PC-9 (cell line): ENCODE measurements at regions not wholly inside any gene's neighbourhood (a gene's known extent, or its start where the extent isn't known, plus 50 kb on each side); places are given as distances from the start of the nearest gene placed in this dataset.

ENCODE experiments used
- BruUV-seq: library from RNA; stranded (reverse); fragments of 400-500 nt; replicated peaks from 2 replicates; lab custom pipeline; 2021; lab: Mats Ljungman, UMichigan
- CTCF ChIA-PET: fragments of 300-600 bp; sonication (Branson Sonifier 250); formaldehyde crosslinking; loops from one replicate; lab custom pipeline; 2022; ENCODE audit warnings: antibody characterized with exemption; lab: Charles Lee
- POLR2A ChIA-PET: fragments of 300-600 bp; sonication (Branson Sonifier 250); formaldehyde crosslinking; loops from one replicate; lab custom pipeline; 2022; ENCODE audit warnings: antibody characterized with exemption; ENCODE audit not compliant: unreplicated experiment; lab: Charles Lee
- DNase-seq, 2 experiments: peaks; one replicate each; pipeline versions ENCODE4 v3.0.0 to v3.0.0-alpha.2; 2015 to 2022; ENCODE audit warnings: mixed read lengths in 1 of 2
- H2AFZ ChIP-seq: fragments of 200-600 bp; sonication (generic); 2 replicates; pipeline ENCODE4 v1.8.1; 2017; ENCODE audit warnings: antibody characterized with exemption
- H3F3A ChIP-seq: fragments of 200-600 bp; sonication (generic); 2 replicates; pipeline ENCODE4 v1.8.1; 2017; ENCODE audit warnings: antibody characterized with exemption, mild to moderate bottlenecking, low read depth; ENCODE audit not compliant: insufficient read depth
- H3K27ac ChIP-seq: fragments of 200-600 bp; sonication (generic); 2 replicates; pipeline ENCODE4 v1.6.1; 2016; ENCODE audit warnings: mixed run types
- H3K27me3 ChIP-seq: fragments of 200-600 bp; sonication (generic); 2 replicates; pipeline ENCODE4 v1.6.1; 2016; ENCODE audit warnings: low read depth, mixed run types; ENCODE audit not compliant: insufficient read depth
- H3K36me3 ChIP-seq: fragments of 200-600 bp; sonication (generic); 2 replicates; pipeline ENCODE4 v1.6.1; 2016; ENCODE audit warnings: low read depth, mixed run types
- H3K4me1 ChIP-seq: fragments of 200-600 bp; sonication (generic); replicated peaks from 2 replicates; pipeline ENCODE4 v1.6.1; 2016; ENCODE audit warnings: mixed run types; ENCODE audit not compliant: insufficient read depth
- H3K4me2 ChIP-seq: fragments of 200-600 bp; sonication (generic); 2 replicates; pipeline ENCODE4 v1.6.1; 2017; ENCODE audit warnings: mixed run types
- H3K4me3 ChIP-seq: fragments of 200-600 bp; sonication (generic); 2 replicates; pipeline ENCODE4 v1.6.1; 2016; ENCODE audit warnings: mixed run types
- H3K79me2 ChIP-seq: fragments of 200-600 bp; sonication (generic); 2 replicates; pipeline ENCODE4 v1.6.1; 2017; ENCODE audit warnings: low read depth, mixed run types
- H3K9me2 ChIP-seq: fragments of 200-600 bp; sonication (generic); 2 replicates; pipeline ENCODE4 v1.8.1; 2017; ENCODE audit warnings: mild to moderate bottlenecking; ENCODE audit not compliant: insufficient read depth
- H3K9me3 ChIP-seq: fragments of 200-600 bp; sonication (generic); 2 replicates; pipeline ENCODE4 v1.8.1; 2016; ENCODE audit warnings: low read depth; ENCODE audit not compliant: insufficient read depth
- H4K20me1 ChIP-seq: fragments of 200-600 bp; sonication (generic); 2 replicates; pipeline ENCODE4 v1.8.1; 2017; ENCODE audit not compliant: insufficient read depth
- EZH2 ChIP-seq: fragments of 200-600 bp; sonication (generic); IDR thresholded peaks from 2 replicates; pipeline ENCODE4 v1.8.0; 2017; ENCODE audit warnings: antibody characterized with exemption, low read depth
- intact Hi-C: fragments of 100-400 bp; cut with micrococcal nuclease; formaldehyde crosslinking; loops from one replicate; pipeline ENCODE4 v1.10.0; 2022; ENCODE audit not compliant: unreplicated experiment
- TF ChIP-seq, protein P1 (sequence below): fragments of 200-600 bp; sonication (generic); conservative IDR thresholded peaks from 2 replicates; pipeline ENCODE4 v1.6.1; 2017; ENCODE audit warnings: mixed run types, antibody characterized with exemption, mild to moderate bottlenecking, moderate library complexity

DNA sequence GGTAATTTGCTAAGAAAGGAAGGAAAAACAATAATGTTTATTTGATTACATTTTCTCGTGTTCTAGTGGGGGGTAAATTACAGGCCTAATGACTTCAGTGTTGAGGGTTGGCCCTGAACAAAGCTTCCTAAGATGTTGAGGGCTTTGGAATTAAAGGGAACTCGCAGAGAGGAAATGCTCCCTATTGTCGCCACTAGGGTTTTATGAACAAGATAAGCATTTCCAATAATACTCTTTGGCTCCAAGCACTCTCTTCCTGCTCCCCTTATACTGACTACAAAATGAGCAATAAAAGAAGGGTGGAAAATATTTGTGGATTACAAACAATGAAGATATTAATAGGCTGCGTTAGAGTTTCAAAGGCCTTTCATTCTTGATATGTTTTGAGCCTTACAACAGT, 363.6 kb downstream of the HS3ST3B1 start:
- H3K36me3 ChIP-seq, result no peaks in the 10 kb centered on the region
- no peaks in the 10 kb centered on the region for H4K20me1 ChIP-seq
- intact Hi-C loops, result no loop called here
- H3K9me3 ChIP-seq, result no peaks in the 10 kb centered on the region
- TF ChIP-seq, protein P1, sequence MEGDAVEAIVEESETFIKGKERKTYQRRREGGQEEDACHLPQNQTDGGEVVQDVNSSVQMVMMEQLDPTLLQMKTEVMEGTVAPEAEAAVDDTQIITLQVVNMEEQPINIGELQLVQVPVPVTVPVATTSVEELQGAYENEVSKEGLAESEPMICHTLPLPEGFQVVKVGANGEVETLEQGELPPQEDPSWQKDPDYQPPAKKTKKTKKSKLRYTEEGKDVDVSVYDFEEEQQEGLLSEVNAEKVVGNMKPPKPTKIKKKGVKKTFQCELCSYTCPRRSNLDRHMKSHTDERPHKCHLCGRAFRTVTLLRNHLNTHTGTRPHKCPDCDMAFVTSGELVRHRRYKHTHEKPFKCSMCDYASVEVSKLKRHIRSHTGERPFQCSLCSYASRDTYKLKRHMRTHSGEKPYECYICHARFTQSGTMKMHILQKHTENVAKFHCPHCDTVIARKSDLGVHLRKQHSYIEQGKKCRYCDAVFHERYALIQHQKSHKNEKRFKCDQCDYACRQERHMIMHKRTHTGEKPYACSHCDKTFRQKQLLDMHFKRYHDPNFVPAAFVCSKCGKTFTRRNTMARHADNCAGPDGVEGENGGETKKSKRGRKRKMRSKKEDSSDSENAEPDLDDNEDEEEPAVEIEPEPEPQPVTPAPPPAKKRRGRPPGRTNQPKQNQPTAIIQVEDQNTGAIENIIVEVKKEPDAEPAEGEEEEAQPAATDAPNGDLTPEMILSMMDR, result no peak
- no peak for TF ChIP-seq EZH2
- no TSS peak for BruUV-seq
- H3K4me3 ChIP-seq, result no peak overlapping the region
- no peak overlapping the region for H2AFZ ChIP-seq
- H3K9me2 ChIP-seq, result no peaks in the 10 kb centered on the region
- DNase-seq, result no peak
- H3F3A ChIP-seq, result no peaks in the 10 kb centered on the region
- no peak overlapping the region for H3K27ac ChIP-seq
- ChIA-PET POLR2A (no interaction called here), CTCF (no interaction called here)
- no peaks in the 10 kb centered on the region for H3K4me1 ChIP-seq
- 0 out of 2 replicates have a peak, but pooled peaks cover 5% of the 10 kb centered on the region for H3K27me3 ChIP-seq
- H3K4me2 ChIP-seq, result no peak overlapping the region
- no peaks in the 10 kb centered on the region for H3K79me2 ChIP-seq

DNA sequence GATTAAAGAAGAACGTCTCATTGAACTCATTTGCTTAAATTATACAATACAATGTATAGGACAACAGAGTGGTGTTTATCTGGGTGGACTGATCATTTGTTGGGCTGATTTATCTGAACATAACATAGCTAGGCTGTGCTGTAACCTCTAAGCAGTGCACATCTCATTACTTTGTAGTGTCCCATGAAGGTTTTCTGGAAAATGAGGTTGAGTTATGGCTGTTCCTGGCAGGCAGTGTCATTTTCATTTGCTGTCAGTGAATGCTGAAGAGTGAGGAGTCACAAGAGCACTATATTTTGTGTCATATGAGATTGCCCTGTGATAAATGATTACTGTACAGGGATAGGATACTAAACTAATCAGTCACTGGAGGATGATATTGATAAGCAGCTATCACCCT, 340.2 kb downstream of the HS3ST3B1 start:
- no peaks in the 10 kb centered on the region for H4K20me1 ChIP-seq
- POLR2A ChIA-PET, result no interaction called here
- no peaks in the 10 kb centered on the region for H3K27me3 ChIP-seq
- no peaks in the 10 kb centered on the region for H3K4me1 ChIP-seq
- H3K79me2 ChIP-seq, result no peaks in the 10 kb centered on the region
- H3F3A ChIP-seq, result no peaks in the 10 kb centered on the region
- BruUV-seq, result no TSS peak
- TF ChIP-seq, protein P1, result no peak
- TF ChIP-seq EZH2, result no peak
- no peaks in the 10 kb centered on the region for H3K9me2 ChIP-seq
- no peak overlapping the region for H3K4me2 ChIP-seq
- H3K9me3 ChIP-seq, result no peaks in the 10 kb centered on the region
- H3K4me3 ChIP-seq, result no peak overlapping the region
- H3K27ac ChIP-seq, result no peak overlapping the region
- DNase-seq, result no peak
- no peaks in the 10 kb centered on the region for H3K36me3 ChIP-seq
- CTCF ChIA-PET, result no interaction called here
- no peak overlapping the region for H2AFZ ChIP-seq
- intact Hi-C loops, result no loop called here

DNA sequence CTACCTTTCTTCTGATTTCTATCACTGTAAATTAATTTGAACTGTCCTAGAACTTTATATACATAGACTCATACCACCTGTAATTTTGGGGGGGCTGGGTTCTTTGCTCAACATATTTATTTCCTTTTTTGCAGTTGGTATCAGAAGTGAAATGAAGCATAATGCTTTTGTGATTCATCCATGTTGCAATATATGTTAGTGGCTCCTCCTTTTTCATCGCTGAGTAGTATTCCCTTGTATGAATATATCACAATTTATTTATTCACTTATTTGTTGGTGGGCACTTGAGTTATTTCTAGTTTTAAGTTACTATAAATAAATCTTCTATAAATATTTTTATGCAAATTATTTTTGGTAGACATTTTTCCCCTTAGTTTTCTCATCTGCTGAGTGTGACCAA, 336.4 kb downstream of the HS3ST3B1 start:
- Histone ChIP-seq H3K4me2 (no peak overlapping the region), H3K79me2 (no peaks in the 10 kb centered on the region), H3K9me2 (no peaks in the 10 kb centered on the region), H3K9me3 (no peaks in the 10 kb centered on the region), H3K27ac (no peak overlapping the region), H3K36me3 (no peaks in the 10 kb centered on the region), H3K4me3 (no peak overlapping the region), H2AFZ (no peak overlapping the region), H3K27me3 (no peaks in the 10 kb centered on the region), H3K4me1 (no peaks in the 10 kb centered on the region), H3F3A (no peaks in the 10 kb centered on the region), H4K20me1 (no peaks in the 10 kb centered on the region)
- no TSS peak for BruUV-seq
- ChIA-PET CTCF (no interaction called here), POLR2A (no interaction called here)
- no peak for DNase-seq
- intact Hi-C loops, result no loop called here
- no peak for TF ChIP-seq EZH2
- TF ChIP-seq, protein P1, result no peak
